Astrocyte of the cerebellum (primary cell): ENCODE measurements at regions not wholly inside any gene's neighbourhood (a gene's known extent, or its start where the extent isn't known, plus 50 kb on each side); places are given as distances from the start of the nearest gene placed in this dataset.
A peak's percentile ranks its signal among the peaks of the same experiment; 100 is the strongest.

Experiments
- DNase-seq: peaks from one replicate; pipeline ENCODE4 v3.0.0-alpha.2; 2011; ENCODE audit warnings: low read depth
- H3K4me3 ChIP-seq: 2 replicates; pipeline ENCODE4 v1.5.1; 2011; ENCODE audit warnings: mild to moderate bottlenecking, low read depth, low read length, moderate library complexity
- in situ Hi-C: cut with HindIII; loops from 2 replicates; pipeline ENCODE4 v1.10.0; 2017; ENCODE audit warnings: low sequenced_read_pairs
- TF ChIP-seq, protein P1 (sequence below): IDR thresholded peaks from 2 replicates; pipeline ENCODE4 v1.5.1; 2012; ENCODE audit warnings: low read length, low read depth, moderate library complexity, mild to moderate bottlenecking; ENCODE audit errors: missing control alignments

DNA sequence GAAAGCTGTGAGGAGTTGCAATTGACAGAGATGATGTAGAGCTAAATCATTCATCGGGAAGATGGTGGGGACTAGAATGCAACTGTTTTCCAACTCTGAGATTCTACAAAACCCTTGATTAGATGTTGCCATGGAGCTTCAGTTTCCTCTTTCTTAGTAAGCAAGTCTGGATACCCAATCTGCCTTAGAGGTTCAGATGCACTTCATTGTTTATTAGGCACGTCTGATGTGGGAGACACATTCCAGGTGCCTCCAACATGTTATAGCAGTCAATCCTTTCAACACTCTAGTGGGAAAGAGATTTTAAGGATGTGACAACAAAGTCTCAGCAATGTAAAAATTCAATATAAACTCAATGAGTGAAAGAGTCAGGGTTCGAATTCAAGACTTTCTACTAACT lies 291.3 kb upstream of the PHYHIPL start:
- TF ChIP-seq, protein P1, sequence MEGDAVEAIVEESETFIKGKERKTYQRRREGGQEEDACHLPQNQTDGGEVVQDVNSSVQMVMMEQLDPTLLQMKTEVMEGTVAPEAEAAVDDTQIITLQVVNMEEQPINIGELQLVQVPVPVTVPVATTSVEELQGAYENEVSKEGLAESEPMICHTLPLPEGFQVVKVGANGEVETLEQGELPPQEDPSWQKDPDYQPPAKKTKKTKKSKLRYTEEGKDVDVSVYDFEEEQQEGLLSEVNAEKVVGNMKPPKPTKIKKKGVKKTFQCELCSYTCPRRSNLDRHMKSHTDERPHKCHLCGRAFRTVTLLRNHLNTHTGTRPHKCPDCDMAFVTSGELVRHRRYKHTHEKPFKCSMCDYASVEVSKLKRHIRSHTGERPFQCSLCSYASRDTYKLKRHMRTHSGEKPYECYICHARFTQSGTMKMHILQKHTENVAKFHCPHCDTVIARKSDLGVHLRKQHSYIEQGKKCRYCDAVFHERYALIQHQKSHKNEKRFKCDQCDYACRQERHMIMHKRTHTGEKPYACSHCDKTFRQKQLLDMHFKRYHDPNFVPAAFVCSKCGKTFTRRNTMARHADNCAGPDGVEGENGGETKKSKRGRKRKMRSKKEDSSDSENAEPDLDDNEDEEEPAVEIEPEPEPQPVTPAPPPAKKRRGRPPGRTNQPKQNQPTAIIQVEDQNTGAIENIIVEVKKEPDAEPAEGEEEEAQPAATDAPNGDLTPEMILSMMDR, result no peak
- in situ Hi-C loops, result no loop called here
- no peak overlapping the region for H3K4me3 ChIP-seq
- no peak for DNase-seq

DNA sequence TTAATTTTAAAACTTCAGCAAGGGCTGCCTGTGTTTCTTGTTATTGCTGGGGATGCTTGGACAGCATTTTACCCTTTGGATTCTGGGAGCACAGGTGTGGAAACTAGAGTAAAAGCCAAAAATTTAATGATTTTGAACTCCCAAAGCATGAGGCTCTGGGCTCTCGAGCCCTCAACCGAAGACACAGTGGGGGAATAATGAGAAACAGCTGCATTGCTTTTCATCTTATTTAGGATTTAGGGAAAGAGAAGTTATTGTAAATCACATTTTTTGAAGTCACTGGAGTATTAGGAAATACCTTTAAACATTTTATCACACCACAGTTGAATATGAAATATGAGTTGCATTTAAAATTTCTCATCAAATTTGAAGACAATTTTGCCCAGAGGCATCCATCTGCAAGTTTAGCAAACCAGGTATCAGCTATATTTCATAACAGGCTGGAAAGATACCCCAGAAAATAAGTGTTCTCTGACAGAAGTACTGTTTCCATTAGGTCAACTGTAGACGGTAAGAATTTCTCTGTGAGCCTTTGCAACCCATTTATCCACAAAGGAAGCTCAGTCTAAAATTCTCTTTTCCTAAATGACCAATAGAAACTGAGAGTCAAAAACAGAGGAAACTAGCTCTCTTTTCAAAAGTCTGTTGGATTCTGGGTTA lies 290.6 kb upstream of the PHYHIPL start:
- TF ChIP-seq, protein P1, result no peak
- in situ Hi-C loops, result no loop called here
- DNase-seq, result no peak
- no peak overlapping the region for H3K4me3 ChIP-seq

DNA sequence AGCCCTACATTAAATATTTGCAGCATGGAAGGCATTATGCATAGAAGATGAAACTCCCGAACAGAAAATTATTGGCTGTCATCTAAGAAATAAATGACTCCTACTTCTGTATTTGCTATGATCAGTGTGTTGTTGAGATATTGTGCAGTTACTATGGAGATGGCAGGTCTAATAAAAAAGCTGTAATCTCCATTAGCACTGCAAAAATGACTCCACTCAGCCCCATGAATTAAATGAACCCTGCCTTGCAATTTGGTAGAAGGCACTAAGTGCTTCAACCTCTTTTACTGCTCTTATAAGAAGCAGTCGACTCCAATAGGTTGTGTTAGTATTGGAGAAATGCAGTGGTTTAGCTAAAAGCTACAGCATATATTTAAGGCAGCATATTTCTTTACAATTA lies 290.0 kb upstream of the PHYHIPL start:
- no peak overlapping the region for H3K4me3 ChIP-seq
- TF ChIP-seq, protein P1, result no peak
- in situ Hi-C loops, result no loop called here
- no peak for DNase-seq

DNA sequence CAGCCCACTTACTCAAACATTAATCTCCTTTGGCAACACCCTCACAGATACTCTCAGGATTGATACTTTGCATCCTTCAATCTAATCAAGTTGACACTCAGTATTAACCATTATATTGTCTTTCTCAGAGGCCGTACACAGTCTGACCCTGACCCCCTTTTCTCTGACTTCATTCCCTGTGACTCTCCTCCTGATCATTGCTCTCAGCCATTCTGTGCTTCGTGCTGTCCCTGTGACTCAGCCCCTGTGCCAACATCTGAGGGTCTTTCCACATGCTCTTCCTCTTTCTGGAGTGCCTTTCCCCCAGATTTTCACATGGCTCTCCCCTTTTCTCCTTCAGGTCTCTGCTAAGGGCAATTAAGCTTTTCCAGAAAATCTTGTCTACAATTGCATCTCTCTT lies 289.0 kb upstream of the PHYHIPL start:
- DNase-seq, result no peak
- H3K4me3 ChIP-seq, result no peak overlapping the region
- in situ Hi-C loops, result no loop called here
- TF ChIP-seq, protein P1, result no peak

GRCh38 chr10:58888957-58889356 lies 287.5 kb upstream of the PHYHIPL start:
- no peak for DNase-seq
- in situ Hi-C loops, result no loop called here
- TF ChIP-seq, protein P1, result no peak
- H3K4me3 ChIP-seq, result no peak overlapping the region

GRCh38 chr10:58892031-58892531 lies 284.4 kb upstream of the PHYHIPL start:
- TF ChIP-seq, protein P1, result no peak

More at GRCh38 chr10:58892031-58892531, 284.4 kb upstream of the PHYHIPL start:
- peak; percentile 24 for DNase-seq
- in situ Hi-C loops, result no loop called here
- H3K4me3 ChIP-seq, result no peak overlapping the region
